IMR-90 (cell line): ENCODE measurements at regions not wholly inside any gene's neighbourhood (a gene's known extent, or its start where the extent isn't known, plus 50 kb on each side); places are given as distances from the start of the nearest gene placed in this dataset.
A peak's percentile ranks its signal among the peaks of the same experiment; 100 is the strongest.

Source experiments
- ATAC-seq: fragments of 200-7000 bp; cut with Tn5 transposase; 2 replicates; pipeline ENCODE4 v1.9.1; 2020; ENCODE audit warnings: low read depth, mild to moderate bottlenecking, moderate library complexity
- BruUV-seq: library from RNA; stranded (reverse); fragments of 400-500 nt; replicated peaks from 2 replicates; lab custom pipeline; 2021; lab: Mats Ljungman, UMichigan
- CTCF ChIA-PET: fragments of 300-600 bp; formaldehyde crosslinking; extraction: SDS; loops from one replicate; lab custom pipeline; 2021; ENCODE audit warnings: antibody characterized with exemption; lab: Yijun Ruan, JAX
- POLR2A ChIA-PET: fragments of 300-600 bp; sonication (Branson Sonifier 250); formaldehyde crosslinking; loops from one replicate; lab custom pipeline; 2022; ENCODE audit warnings: antibody characterized with exemption; ENCODE audit not compliant: unreplicated experiment; lab: Charles Lee
- DNase-seq: peaks from one replicate; pipeline ENCODE4 v3.0.0; 2013
- H2AFZ ChIP-seq: replicated peaks from 2 replicates; pipeline ENCODE3; 2013; ENCODE audit warnings: low read length, mild to moderate bottlenecking; ENCODE audit not compliant: poor library complexity
- H2AK5ac ChIP-seq: 2 replicates; pipeline ENCODE4 v1.6.1; 2013; ENCODE audit warnings: low read depth, low read length, inconsistent platforms
- H2AK9ac ChIP-seq: replicated peaks from 2 replicates; pipeline ENCODE3; 2013; ENCODE audit warnings: mild to moderate bottlenecking, low read depth, low read length, moderate library complexity; ENCODE audit not compliant: poor library complexity
- H2BK120ac ChIP-seq: 2 replicates; pipeline ENCODE4 v1.6.1; 2013; ENCODE audit warnings: low read depth, low read length, inconsistent platforms
- H2BK15ac ChIP-seq: 3 replicates; pipeline ENCODE4 v1.6.1; 2013; ENCODE audit warnings: low read depth, low read length, inconsistent platforms
- H2BK20ac ChIP-seq: 2 replicates; pipeline ENCODE4 v1.6.1; 2013; ENCODE audit warnings: low read depth, mild to moderate bottlenecking, inconsistent platforms, low read length, moderate library complexity
- H2BK5ac ChIP-seq: 2 replicates; pipeline ENCODE4 v1.6.1; 2013; ENCODE audit warnings: mild to moderate bottlenecking, low read depth, low read length, inconsistent platforms; ENCODE audit not compliant: poor library complexity, severe bottlenecking
- H3K14ac ChIP-seq: replicated peaks from 2 replicates; pipeline ENCODE4 v1.6.1; 2013; ENCODE audit warnings: low read depth, low read length, inconsistent platforms
- H3K18ac ChIP-seq: 2 replicates; pipeline ENCODE4 v1.6.1; 2013; ENCODE audit warnings: low read depth, low read length, control low read depth
- H3K23ac ChIP-seq: 2 replicates; pipeline ENCODE4 v1.6.1; 2013; ENCODE audit warnings: low read depth, low read length, inconsistent platforms
- H3K27ac ChIP-seq: 2 replicates; pipeline ENCODE4 v1.5.1; 2013; ENCODE audit warnings: mild to moderate bottlenecking, control low read depth, low read length; ENCODE audit not compliant: insufficient read depth
- H3K27me3 ChIP-seq: 2 replicates; pipeline ENCODE4 v1.6.1; 2013; ENCODE audit warnings: low read length; ENCODE audit not compliant: control insufficient read depth, insufficient read depth
- H3K36me3 ChIP-seq: 2 replicates; pipeline ENCODE4 v1.6.1; 2013; ENCODE audit warnings: low read length, mixed read lengths; ENCODE audit not compliant: control insufficient read depth, insufficient read depth
- H3K4ac ChIP-seq: 2 replicates; pipeline ENCODE4 v1.6.1; 2013; ENCODE audit warnings: low read depth, low read length, inconsistent platforms
- H3K4me1 ChIP-seq: 2 replicates; pipeline ENCODE4 v1.6.1; 2013; ENCODE audit warnings: low read length, mixed read lengths; ENCODE audit not compliant: control insufficient read depth, insufficient read depth
- H3K4me2 ChIP-seq: 2 replicates; pipeline ENCODE4 v1.6.1; 2013; ENCODE audit warnings: low read depth, mild to moderate bottlenecking, control low read depth, low read length, moderate library complexity
- H3K4me3 ChIP-seq: 2 replicates; pipeline ENCODE4 v1.5.1; 2013; ENCODE audit warnings: low read depth, mild to moderate bottlenecking, control low read depth, low read length, moderate library complexity; ENCODE audit not compliant: insufficient read depth
- H3K56ac ChIP-seq: 2 replicates; pipeline ENCODE4 v1.6.1; 2013; ENCODE audit warnings: low read length, inconsistent platforms; ENCODE audit not compliant: insufficient read depth; ENCODE audit errors: extremely low read depth
- H3K79me1 ChIP-seq, 2 experiments: 2 replicates each; pipeline ENCODE4 v1.6.1; 2013; ENCODE audit warnings: low read length in 2 of 2, inconsistent platforms in 1 of 2, low read depth in 1 of 2
- H3K9ac ChIP-seq: 2 replicates; pipeline ENCODE4 v1.6.1; 2013; ENCODE audit warnings: low read depth, low read length, control low read depth
- H3K9me1 ChIP-seq: 2 replicates; pipeline ENCODE4 v1.6.1; 2013; ENCODE audit warnings: low read length, inconsistent platforms; ENCODE audit not compliant: insufficient read depth
- H3K9me3 ChIP-seq: 2 replicates; pipeline ENCODE4 v1.6.1; 2013; ENCODE audit warnings: low read length; ENCODE audit not compliant: control insufficient read depth, insufficient read depth
- H4K20me1 ChIP-seq: 2 replicates; pipeline ENCODE4 v1.6.1; 2013; ENCODE audit warnings: low read length, inconsistent platforms; ENCODE audit not compliant: insufficient read depth
- H4K5ac ChIP-seq: 2 replicates; pipeline ENCODE4 v1.6.1; 2013; ENCODE audit warnings: mild to moderate bottlenecking, low read depth, low read length, control low read depth
- H4K8ac ChIP-seq, 2 experiments: 2 replicates each; pipeline ENCODE4 v1.6.1; 2013; ENCODE audit warnings: low read depth in 2 of 2, low read length in 2 of 2, control low read depth in 1 of 2, inconsistent platforms in 1 of 2
- H4K91ac ChIP-seq: 2 replicates; pipeline ENCODE4 v1.6.1; 2013; ENCODE audit warnings: low read depth, low read length, inconsistent platforms; ENCODE audit not compliant: insufficient read depth
- MXI1 ChIP-seq: IDR thresholded peaks from 2 replicates; pipeline ENCODE4 v1.6.1; 2012; ENCODE audit warnings: low read depth, mild to moderate bottlenecking, low read length, moderate library complexity, borderline replicate concordance
- POLR2A ChIP-seq: IDR thresholded peaks from 2 replicates; pipeline ENCODE4 v1.6.1; 2012; ENCODE audit warnings: mild to moderate bottlenecking, low read depth, low read length
- WGBS, 2 experiments: methylation state at CpG; one replicate each; pipeline versions ENCODE4 v1.1.5 to v1.1.7; 2013; ENCODE audit warnings: missing lambda C conversion rate in 2 of 2; ENCODE audit not compliant: insufficient read length in 1 of 2; ENCODE audit errors: extremely low coverage in 2 of 2; 5-methylcytosine and 5-hydroxymethylcytosine counted together
- dilution Hi-C: fragments of 300-500 bp; cut with HindIII; formaldehyde crosslinking; loops from one replicate; pipeline ENCODE4 v1.14.3; 2018; ENCODE audit warnings: low sequenced_read_pairs; ENCODE audit not compliant: unreplicated experiment
- in situ Hi-C: fragments of 300-500 bp; cut with MboI; formaldehyde crosslinking; loops from 3 replicates; pipeline ENCODE4 v1.14.3; 2019; ENCODE audit warnings: low sequenced_read_pairs, inconsistent platforms, mixed read lengths
- intact Hi-C: fragments of 100-400 bp; cut with micrococcal nuclease; formaldehyde crosslinking; loops from 2 replicates; pipeline ENCODE4 v1.10.0; 2022

GRCh38 chr2:67564626-67565025 is 167.5 kb downstream of the ETAA1 start:
- Histone ChIP-seq H2AK5ac (peak overlapping the region; percentile 95), H2AFZ (no peak overlapping the region), H3K4me3 (no peak overlapping the region), H4K5ac (peak overlapping the region; percentile 75; the same call in 1 of the 2 replicates), H3K14ac (peak overlapping the region; percentile 87), H3K79me1 (peaks cover 0 to 9% of the 10 kb centered on the region in 2 experiments; a peak in 1 of 4 replicates), H2AK9ac (no peak overlapping the region), H4K8ac (peak overlapping the region; percentile 68 to 84), H2BK5ac (peak overlapping the region; percentile 88), H3K4ac (peak overlapping the region; percentile 87), H3K9ac (no peak overlapping the region), H4K20me1 (no peaks in the 10 kb centered on the region), H2BK20ac (peak overlapping the region; percentile 88; the same call in 1 of the 2 replicates), H3K36me3 (no peaks in the 10 kb centered on the region), H4K91ac (peak overlapping the region; percentile 76; the same call in 1 of the 2 replicates), H2BK15ac (peak overlapping the region; percentile 99; the same call in 2 of the 3 replicates), H3K27ac (no peak overlapping the region; the same call in 1 of the 2 replicates), H3K18ac (peak overlapping the region; percentile 93; the same call in 1 of the 2 replicates), H3K4me2 (no peak overlapping the region), H3K56ac (no peak overlapping the region), H3K27me3 (no peaks in the 10 kb centered on the region), H3K9me3 (no peaks in the 10 kb centered on the region), H2BK120ac (peak overlapping the region; percentile 93), H3K23ac (no peak overlapping the region), H3K4me1 (peaks cover 22% of the 10 kb centered on the region), H3K9me1 (peaks cover 16% of the 10 kb centered on the region)
- DNase-seq (no peak), ATAC-seq (no peak)
- ChIA-PET POLR2A (no interaction called here), CTCF (no interaction called here)
- 80% methylated on average over 1 of the region's 3 CpGs; no CpG with 5 or more reads in 1 of the 2 experiments for WGBS, 2 experiments
- in situ Hi-C loops: no loop called here
- intact Hi-C loops: no loop called here
- dilution Hi-C loops: no loop called here
- BruUV-seq: no TSS peak
- TF ChIP-seq MXI1 (no peak), POLR2A (peak; percentile 29; the same call in 1 of the 2 replicates)
